PC-9 (cell line): ENCODE measurements at regions not wholly inside any gene's neighbourhood (a gene's known extent, or its start where the extent isn't known, plus 50 kb on each side); places are given as distances from the start of the nearest gene placed in this dataset.

Experiments used
- BruUV-seq: library from RNA; stranded (reverse); fragments of 400-500 nt; replicated peaks from 2 replicates; lab custom pipeline; 2021; lab: Mats Ljungman, UMichigan
- CTCF ChIA-PET: fragments of 300-600 bp; sonication (Branson Sonifier 250); formaldehyde crosslinking; loops from one replicate; lab custom pipeline; 2022; ENCODE audit warnings: antibody characterized with exemption; lab: Charles Lee
- POLR2A ChIA-PET: fragments of 300-600 bp; sonication (Branson Sonifier 250); formaldehyde crosslinking; loops from one replicate; lab custom pipeline; 2022; ENCODE audit warnings: antibody characterized with exemption; ENCODE audit not compliant: unreplicated experiment; lab: Charles Lee
- DNase-seq, 2 experiments: peaks; one replicate each; pipeline versions ENCODE4 v3.0.0 to v3.0.0-alpha.2; 2015 to 2022; ENCODE audit warnings: mixed read lengths in 1 of 2
- H2AFZ ChIP-seq: fragments of 200-600 bp; sonication (generic); 2 replicates; pipeline ENCODE4 v1.8.1; 2017; ENCODE audit warnings: antibody characterized with exemption
- H3F3A ChIP-seq: fragments of 200-600 bp; sonication (generic); 2 replicates; pipeline ENCODE4 v1.8.1; 2017; ENCODE audit warnings: antibody characterized with exemption, mild to moderate bottlenecking, low read depth; ENCODE audit not compliant: insufficient read depth
- H3K27ac ChIP-seq: fragments of 200-600 bp; sonication (generic); 2 replicates; pipeline ENCODE4 v1.6.1; 2016; ENCODE audit warnings: mixed run types
- H3K27me3 ChIP-seq: fragments of 200-600 bp; sonication (generic); 2 replicates; pipeline ENCODE4 v1.6.1; 2016; ENCODE audit warnings: low read depth, mixed run types; ENCODE audit not compliant: insufficient read depth
- H3K36me3 ChIP-seq: fragments of 200-600 bp; sonication (generic); 2 replicates; pipeline ENCODE4 v1.6.1; 2016; ENCODE audit warnings: low read depth, mixed run types
- H3K4me1 ChIP-seq: fragments of 200-600 bp; sonication (generic); replicated peaks from 2 replicates; pipeline ENCODE4 v1.6.1; 2016; ENCODE audit warnings: mixed run types; ENCODE audit not compliant: insufficient read depth
- H3K4me2 ChIP-seq: fragments of 200-600 bp; sonication (generic); 2 replicates; pipeline ENCODE4 v1.6.1; 2017; ENCODE audit warnings: mixed run types
- H3K4me3 ChIP-seq: fragments of 200-600 bp; sonication (generic); 2 replicates; pipeline ENCODE4 v1.6.1; 2016; ENCODE audit warnings: mixed run types
- H3K79me2 ChIP-seq: fragments of 200-600 bp; sonication (generic); 2 replicates; pipeline ENCODE4 v1.6.1; 2017; ENCODE audit warnings: low read depth, mixed run types
- H3K9me2 ChIP-seq: fragments of 200-600 bp; sonication (generic); 2 replicates; pipeline ENCODE4 v1.8.1; 2017; ENCODE audit warnings: mild to moderate bottlenecking; ENCODE audit not compliant: insufficient read depth
- H3K9me3 ChIP-seq: fragments of 200-600 bp; sonication (generic); 2 replicates; pipeline ENCODE4 v1.8.1; 2016; ENCODE audit warnings: low read depth; ENCODE audit not compliant: insufficient read depth
- H4K20me1 ChIP-seq: fragments of 200-600 bp; sonication (generic); 2 replicates; pipeline ENCODE4 v1.8.1; 2017; ENCODE audit not compliant: insufficient read depth
- CTCF ChIP-seq: fragments of 200-600 bp; sonication (generic); conservative IDR thresholded peaks from 2 replicates; pipeline ENCODE4 v1.6.1; 2017; ENCODE audit warnings: mixed run types, antibody characterized with exemption, mild to moderate bottlenecking, moderate library complexity
- EZH2 ChIP-seq: fragments of 200-600 bp; sonication (generic); IDR thresholded peaks from 2 replicates; pipeline ENCODE4 v1.8.0; 2017; ENCODE audit warnings: antibody characterized with exemption, low read depth
- intact Hi-C: fragments of 100-400 bp; cut with micrococcal nuclease; formaldehyde crosslinking; loops from one replicate; pipeline ENCODE4 v1.10.0; 2022; ENCODE audit not compliant: unreplicated experiment

- no peaks in the 10 kb centered on the region for H3K9me3 ChIP-seq
- no peaks in the 10 kb centered on the region for H4K20me1 ChIP-seq
- no peak overlapping the region for H2AFZ ChIP-seq
- H3K9me2 ChIP-seq = no peaks in the 10 kb centered on the region
- no peaks in the 10 kb centered on the region for H3K79me2 ChIP-seq
- no peak overlapping the region for H3K4me2 ChIP-seq
- no peak for DNase-seq
- no peak overlapping the region for H3K27ac ChIP-seq
- CTCF ChIA-PET = no interaction called here
- no TSS peak for BruUV-seq
- TF ChIP-seq CTCF (no peak), EZH2 (no peak)
- no peaks in the 10 kb centered on the region for H3K27me3 ChIP-seq
- H3K4me1 ChIP-seq = no peaks in the 10 kb centered on the region
- POLR2A ChIA-PET = no interaction called here
- intact Hi-C loops = no loop called here
- no peak overlapping the region for H3K4me3 ChIP-seq
- no peaks in the 10 kb centered on the region for H3F3A ChIP-seq
- H3K36me3 ChIP-seq = no peaks in the 10 kb centered on the region
These were observed 93.8 kb upstream of the NTRK2 start for GRCh38 chr9:84575705-84576104.

- no peaks in the 10 kb centered on the region for H3K9me3 ChIP-seq
- no peak overlapping the region for H3K4me3 ChIP-seq
- TF ChIP-seq EZH2 (no peak), CTCF (no peak)
- H3K4me2 ChIP-seq = no peak overlapping the region
- H4K20me1 ChIP-seq = no peaks in the 10 kb centered on the region
- no peak overlapping the region for H3K27ac ChIP-seq
- CTCF ChIA-PET = no interaction called here
- no peaks in the 10 kb centered on the region for H3K9me2 ChIP-seq
- H3K4me1 ChIP-seq = no peaks in the 10 kb centered on the region
- POLR2A ChIA-PET = no interaction called here
- H3K36me3 ChIP-seq = no peaks in the 10 kb centered on the region
- no peaks in the 10 kb centered on the region for H3K79me2 ChIP-seq
- intact Hi-C loops = no loop called here
- BruUV-seq = no TSS peak
- DNase-seq = no peak
- H3K27me3 ChIP-seq = peaks cover 4% of the 10 kb centered on the region
- H3F3A ChIP-seq = no peaks in the 10 kb centered on the region
- no peak overlapping the region for H2AFZ ChIP-seq
These were observed 85.7 kb upstream of the NTRK2 start for GRCh38 chr9:84583866-84584265.

GRCh38 chr9:84586662-84587061 lies 82.9 kb upstream of the NTRK2 start:
- no peak overlapping the region for H2AFZ ChIP-seq
- H3K36me3 ChIP-seq = no peaks in the 10 kb centered on the region
- H3K27me3 ChIP-seq = peaks cover 4% of the 10 kb centered on the region
- TF ChIP-seq EZH2 (no peak), CTCF (no peak)
- H3K4me1 ChIP-seq = no peaks in the 10 kb centered on the region
- H3K4me3 ChIP-seq = no peak overlapping the region
- no peaks in the 10 kb centered on the region for H3K9me3 ChIP-seq
- H3K79me2 ChIP-seq = no peaks in the 10 kb centered on the region
- POLR2A ChIA-PET = no interaction called here
- no peaks in the 10 kb centered on the region for H3K9me2 ChIP-seq
- no peak for DNase-seq
- H3K4me2 ChIP-seq = no peak overlapping the region
- no peaks in the 10 kb centered on the region for H3F3A ChIP-seq
- no peaks in the 10 kb centered on the region for H4K20me1 ChIP-seq
- intact Hi-C loops = no loop called here
- CTCF ChIA-PET = no interaction called here
- no TSS peak for BruUV-seq
- H3K27ac ChIP-seq = no peak overlapping the region
